Activated CD8-positive, alpha-beta memory T cell treated with anti-CD3 and anti-CD28 coated beads for 24 hours (primary cell): ENCODE measurements at regions not wholly inside any gene's neighbourhood (a gene's known extent, or its start where the extent isn't known, plus 50 kb on each side); places are given as distances from the start of the nearest gene placed in this dataset.

ENCODE experiments used
- DNase-seq: peaks from one replicate; pipeline ENCODE4 v3.0.0-alpha.2; 2020

GRCh38 chr3:157700405-157700804, 197.2 kb upstream of the VEPH1 start:
- no peak for DNase-seq

GRCh38 chr3:157695586-157695985, 192.4 kb upstream of the VEPH1 start:
- DNase-seq: no peak

- DNase-seq: no peak
Measured at GRCh38 chr3:157695103-157695502, 191.9 kb upstream of the VEPH1 start.

DNA sequence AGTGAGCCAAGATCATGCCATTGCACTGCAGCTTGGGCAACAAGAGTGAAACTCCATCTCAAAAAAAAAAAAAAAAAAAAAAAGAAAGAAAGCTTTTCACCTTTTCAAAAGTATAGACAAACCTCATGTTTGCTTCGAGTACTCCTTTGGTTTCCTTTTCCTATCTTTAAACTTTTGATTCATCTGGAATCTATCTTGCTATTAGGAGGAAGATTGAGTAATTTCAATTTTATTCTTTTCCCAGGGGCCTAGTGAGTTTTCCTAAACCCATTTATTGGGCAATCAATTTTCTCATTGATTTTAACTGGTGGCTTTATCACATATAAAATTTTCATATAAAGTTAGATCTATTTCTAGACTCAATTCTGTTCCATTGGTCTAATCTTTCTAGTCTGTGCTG, 190.5 kb upstream of the VEPH1 start:
- DNase-seq: no peak

DNA sequence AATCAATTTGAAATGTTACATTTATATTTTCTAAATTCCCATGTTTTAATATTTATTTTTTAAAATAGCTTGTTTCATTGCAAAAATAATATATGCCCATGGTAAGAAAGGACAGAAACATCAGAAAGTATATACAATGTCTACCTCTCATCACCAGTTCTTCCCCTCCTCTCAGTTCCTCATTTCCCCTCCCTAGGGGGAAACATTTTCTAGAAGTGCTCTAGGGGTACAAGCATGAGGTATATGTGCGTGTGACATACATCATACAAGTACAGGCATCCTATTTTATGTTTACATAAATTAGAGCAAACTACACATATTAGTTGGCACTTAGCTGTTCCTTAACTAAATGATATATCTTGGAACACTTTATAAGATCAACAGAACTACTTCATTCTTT, 189.3 kb upstream of the VEPH1 start:
- no peak for DNase-seq

GRCh38 chr3:157683668-157684067, 180.5 kb upstream of the VEPH1 start:
- DNase-seq: no peak

GRCh38 chr3:157672061-157672460, 168.8 kb upstream of the VEPH1 start:
- no peak for DNase-seq

- no peak for DNase-seq
Measured at GRCh38 chr3:157671656-157672055, 168.4 kb upstream of the VEPH1 start.

GRCh38 chr3:157669416-157669815, 166.2 kb upstream of the VEPH1 start:
- no peak for DNase-seq

DNA sequence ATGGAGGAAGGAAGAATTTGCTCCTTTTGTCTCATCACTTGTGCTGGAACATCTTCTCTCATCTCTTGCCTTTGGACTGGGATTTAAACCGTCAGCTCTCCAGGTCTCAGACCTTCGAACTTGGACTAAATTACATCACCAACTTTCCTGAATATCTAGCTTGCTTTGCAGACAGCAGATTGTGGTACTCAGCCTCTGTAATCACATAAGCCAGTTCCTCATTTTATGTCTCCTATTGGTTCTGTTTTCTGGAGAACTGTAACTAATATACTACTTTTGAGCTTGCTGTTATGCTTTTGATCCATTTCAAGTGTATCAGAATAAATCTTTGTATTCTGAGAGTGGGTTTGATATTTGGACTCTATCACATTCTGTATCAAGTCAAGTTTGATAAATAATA, 164.3 kb upstream of the VEPH1 start:
- no peak for DNase-seq

DNA sequence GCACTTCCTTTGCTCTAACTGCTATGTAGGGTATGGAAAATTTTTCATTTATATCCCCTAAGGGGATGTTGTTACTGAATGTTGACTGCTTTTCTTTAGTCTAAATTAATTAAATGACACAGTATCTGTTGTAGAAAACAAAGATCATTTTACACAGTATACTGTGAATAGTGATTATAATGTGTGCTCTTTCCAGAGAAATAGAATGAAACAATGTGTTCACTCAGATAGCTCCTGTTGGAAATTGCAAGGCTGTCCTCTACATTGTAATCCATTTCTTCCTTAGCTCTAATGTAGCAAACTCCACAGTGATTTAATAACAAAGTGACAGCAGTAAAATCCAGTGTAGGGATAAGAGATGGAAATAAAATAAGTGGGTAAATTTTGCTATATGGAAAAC, 159.0 kb upstream of the VEPH1 start:
- DNase-seq: no peak

DNA sequence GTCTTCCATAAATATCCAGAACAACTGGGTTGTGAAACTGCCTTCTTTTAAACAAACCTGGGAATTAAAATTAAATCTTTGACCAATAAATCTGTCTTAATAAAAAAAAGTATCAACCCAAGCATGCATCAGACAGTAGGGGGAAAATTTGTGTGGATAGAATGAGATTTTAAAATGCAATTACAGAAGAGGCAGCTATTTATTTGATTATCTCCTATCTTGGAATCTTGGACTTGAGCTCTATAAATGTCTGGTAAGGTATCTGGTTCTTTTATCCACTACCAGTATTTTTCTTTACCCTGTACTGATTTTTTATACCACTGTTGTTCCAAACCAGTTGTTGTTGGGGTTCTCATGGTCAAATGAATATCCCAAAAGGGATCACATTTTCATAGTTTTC, 157.6 kb upstream of the VEPH1 start:
- no peak for DNase-seq

DNA sequence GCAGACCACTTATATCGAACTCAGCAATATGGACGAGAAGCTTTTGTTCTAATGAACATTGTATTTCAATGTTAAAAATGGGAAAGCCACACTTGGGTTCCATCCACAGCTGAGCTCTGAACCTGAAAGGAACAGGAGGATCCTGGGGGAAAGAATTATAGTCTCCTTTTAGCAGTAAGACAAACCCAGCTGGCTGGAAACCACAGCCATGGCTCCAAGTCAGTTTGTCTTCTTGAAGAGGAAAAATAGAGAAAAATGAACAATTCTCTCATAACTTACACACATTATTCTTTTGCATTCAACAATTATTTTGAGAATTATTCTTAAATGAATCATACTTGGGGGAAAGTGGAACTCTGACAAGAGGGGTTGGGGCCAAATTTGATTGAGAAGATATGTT, 149.2 kb upstream of the VEPH1 start:
- no peak for DNase-seq

DNA sequence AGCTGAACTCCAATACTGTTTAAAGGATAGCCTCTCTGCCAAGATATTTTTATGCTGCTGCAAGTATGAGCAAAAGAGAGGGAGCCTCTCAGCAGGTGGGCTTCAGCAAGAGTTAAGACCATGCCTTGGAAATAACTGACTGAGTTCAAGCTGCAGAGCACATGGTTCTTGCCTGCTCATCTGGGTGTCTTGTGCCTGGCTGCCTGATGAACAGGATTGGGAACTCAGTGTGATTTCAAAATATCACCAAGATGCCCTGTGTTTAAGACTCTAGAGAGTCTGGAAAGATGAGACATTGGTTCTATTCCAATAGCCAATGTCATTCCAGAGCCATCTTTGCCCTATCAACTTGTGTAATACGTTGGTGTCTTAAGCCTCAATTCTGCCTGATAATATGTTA, 147.5 kb upstream of the VEPH1 start:
- DNase-seq: no peak

DNA sequence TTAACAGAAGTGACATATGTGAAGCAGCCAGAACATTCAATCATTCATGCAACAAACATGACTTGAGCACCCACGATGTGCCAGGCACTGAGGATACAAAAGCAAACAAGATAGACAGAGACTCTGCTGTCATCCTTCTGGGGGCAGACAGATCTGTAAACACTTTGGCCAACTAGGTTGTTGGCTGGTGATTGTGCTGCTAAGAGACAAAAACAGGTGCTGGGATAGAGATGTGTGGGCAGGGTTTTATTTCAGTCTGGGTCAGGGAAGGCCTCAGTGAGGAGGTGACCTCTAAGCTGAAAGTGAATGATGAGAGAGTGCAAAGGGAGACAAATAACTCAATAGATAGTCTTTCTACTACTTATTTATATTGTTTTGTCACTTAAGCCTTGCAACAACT, 147.0 kb upstream of the VEPH1 start:
- DNase-seq: no peak

- DNase-seq: no peak
Measured at GRCh38 chr3:157649511-157649910, 146.3 kb upstream of the VEPH1 start.

DNA sequence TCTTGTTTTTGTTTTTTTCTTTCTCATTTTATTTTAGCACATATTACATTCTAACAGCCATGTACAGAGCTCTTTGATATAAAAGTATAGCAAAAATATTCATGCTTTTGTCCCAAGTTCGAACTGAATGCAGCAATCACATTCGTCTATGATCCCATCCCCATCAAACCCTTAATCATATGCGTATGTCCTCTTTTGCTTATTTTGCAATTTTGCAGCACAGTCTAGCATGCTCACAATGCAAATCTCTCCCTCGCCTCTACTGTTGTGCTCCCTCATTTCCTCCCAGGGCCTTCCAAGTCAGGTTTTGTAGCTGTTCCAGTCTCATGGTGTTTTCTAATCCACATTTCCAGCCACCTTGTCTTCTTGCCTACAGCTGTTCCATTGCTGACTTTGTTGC, 144.6 kb upstream of the VEPH1 start:
- no peak for DNase-seq

DNA sequence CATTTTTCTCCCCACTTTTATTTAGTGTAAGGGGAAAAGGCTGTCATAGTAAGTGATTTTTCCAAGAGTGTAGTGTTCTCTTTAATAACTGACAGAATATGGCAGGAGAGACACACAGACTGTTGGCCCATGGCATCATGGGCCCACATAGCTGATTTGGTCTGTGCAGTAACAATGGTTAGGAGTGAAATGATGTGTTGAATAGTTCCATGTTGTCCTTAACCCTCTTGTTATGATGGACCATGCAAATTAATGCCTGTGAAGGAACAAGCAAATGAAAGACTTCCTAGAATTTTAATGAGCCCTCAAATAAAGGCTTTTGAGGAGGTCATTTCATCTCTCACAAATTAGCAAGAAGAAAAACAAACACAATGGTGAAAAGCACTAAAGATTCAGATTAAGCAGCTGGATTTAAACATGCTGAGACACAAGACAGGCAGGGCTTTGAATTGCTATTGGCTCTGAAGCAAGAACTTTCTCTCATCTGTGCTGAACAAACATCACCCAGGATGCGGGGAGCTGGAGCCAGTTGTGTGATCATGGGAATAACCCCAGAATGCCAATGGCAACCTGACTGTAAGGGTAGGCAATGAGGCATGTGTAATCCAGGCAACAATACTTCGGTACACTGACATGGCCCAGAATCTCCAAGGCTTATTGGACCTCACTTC, 136.7 kb upstream of the VEPH1 start:
- DNase-seq: no peak

GRCh38 chr3:157637866-157638265, 134.7 kb upstream of the VEPH1 start:
- no peak for DNase-seq

DNA sequence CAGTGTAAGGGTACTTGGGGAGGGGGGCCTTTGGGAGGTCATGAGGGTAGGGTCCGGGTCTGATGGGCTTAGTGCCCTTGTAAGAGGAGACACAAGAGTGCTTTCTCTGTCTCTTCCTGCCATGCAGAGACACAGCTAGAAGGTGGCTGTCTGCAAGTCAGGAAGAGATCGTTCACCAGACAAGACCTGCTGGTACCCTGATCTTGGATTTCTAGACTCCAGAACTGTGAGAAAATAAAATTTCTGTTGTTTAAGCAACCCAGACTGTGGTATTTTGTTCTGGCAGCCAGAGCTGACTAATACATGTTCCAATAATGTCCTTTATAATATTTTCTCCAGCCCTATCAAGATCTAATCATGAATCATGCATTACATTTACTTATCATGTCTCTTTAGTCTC, 130.0 kb upstream of the VEPH1 start:
- DNase-seq: no peak

DNA sequence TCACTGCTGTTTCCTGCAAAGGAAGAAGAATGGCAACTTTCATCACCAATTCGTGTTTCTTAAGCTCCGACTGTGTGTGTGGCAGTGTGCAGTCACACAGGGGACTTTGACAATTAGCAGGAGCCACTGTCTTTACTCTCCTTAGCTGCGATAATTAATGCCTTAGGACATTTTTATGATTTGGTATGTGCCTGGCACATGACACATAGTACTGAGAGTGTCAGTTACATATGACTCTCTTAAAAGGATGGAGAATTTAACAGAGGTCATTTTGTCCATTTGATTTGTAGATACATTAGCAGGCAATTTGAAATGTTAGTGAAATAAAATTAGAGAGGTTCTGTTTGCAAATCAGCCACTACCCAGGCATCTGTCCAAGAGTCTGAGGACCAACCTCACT, 128.9 kb upstream of the VEPH1 start:
- DNase-seq: no peak

DNA sequence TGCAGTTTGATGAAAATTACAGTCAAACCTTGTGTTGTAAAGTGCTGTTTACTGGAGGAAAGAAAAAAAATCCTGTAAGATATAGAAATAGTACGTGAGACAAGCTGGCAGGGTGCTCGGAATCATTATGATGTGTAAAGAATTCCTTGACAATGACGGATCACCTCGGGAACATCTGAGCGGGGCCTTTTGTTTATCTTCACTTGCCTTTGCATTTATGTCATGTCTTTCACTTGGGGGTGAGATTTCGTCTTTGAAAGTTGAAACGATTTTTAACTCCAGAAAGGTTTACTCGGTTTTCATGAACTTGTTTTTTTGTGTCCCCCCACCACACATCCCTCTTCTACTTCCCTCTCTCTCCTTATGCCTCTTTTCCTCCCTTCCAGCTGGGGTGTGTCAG, 128.3 kb upstream of the VEPH1 start:
- no peak for DNase-seq

- no peak for DNase-seq
Measured at GRCh38 chr3:157626817-157627216, 123.6 kb upstream of the VEPH1 start.

DNA sequence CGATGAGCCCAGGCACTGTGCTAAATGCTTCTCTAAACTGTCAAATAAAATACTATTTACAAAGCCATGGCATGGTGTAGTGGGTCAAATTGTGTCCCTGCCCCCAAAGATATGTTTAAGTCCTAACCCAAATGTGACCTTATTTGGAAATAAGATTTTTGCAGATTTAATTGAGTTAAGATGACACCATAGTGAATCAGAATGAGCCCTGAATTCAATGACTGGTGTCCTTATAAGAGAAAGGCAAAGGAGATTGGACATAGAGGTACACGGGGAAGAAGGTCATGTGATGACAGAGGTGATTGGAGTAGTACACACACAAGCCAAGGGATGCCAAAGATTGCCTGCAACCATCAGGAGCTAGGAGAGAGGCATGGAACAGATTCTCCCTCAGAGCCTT, 121.6 kb upstream of the VEPH1 start:
- DNase-seq: no peak

DNA sequence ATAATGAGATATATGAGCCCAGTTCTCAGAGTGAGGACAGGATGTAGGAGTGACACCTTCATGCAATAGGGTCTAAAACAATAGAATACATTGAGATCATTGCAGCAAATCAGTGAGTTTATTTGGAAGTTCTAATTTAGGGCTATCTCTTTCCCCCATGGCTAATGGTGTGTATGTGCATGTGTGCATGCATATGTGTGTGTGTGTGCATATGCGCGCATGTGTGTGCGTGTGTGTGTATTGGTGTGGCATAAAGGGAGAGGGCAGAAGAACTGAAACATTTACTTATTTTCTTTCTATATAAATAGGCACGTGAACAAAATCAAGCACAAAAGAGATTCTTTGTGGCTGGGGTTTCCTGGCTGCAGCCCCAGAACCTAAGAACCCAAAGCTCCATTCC, 115.7 kb upstream of the VEPH1 start:
- no peak for DNase-seq
